IPS-NIHi11 (cell line): ENCODE measurements at regions not wholly inside any gene's neighbourhood (a gene's known extent, or its start where the extent isn't known, plus 50 kb on each side); places are given as distances from the start of the nearest gene placed in this dataset.
A peak's percentile ranks its signal among the peaks of the same experiment; 100 is the strongest.
"Not testable (repeated sequence)": the region's sequence is repeated elsewhere in the genome, so short reads cannot be mapped to it uniquely, and the experiment has no call there.

Experiments used
- DNase-seq: peaks from one replicate; pipeline ENCODE4 v3.0.0; 2012; ENCODE audit warnings: mixed read lengths, low spot score

- DNase-seq = no peak
Observed at GRCh38 chr18:73544032-73544431, 603.6 kb downstream of the FBXO15 start.

- DNase-seq = no peak
Observed at GRCh38 chr18:73535990-73536389, 611.6 kb downstream of the FBXO15 start.

- no peak for DNase-seq
Observed at GRCh38 chr18:73535189-73535588, 612.4 kb downstream of the FBXO15 start.

GRCh38 chr18:73531601-73532000 is 616.0 kb downstream of the FBXO15 start:
- DNase-seq = no peak

GRCh38 chr18:73528066-73528465 is 619.6 kb downstream of the FBXO15 start:
- no peak for DNase-seq

- peak; percentile 37 for DNase-seq
Observed at GRCh38 chr18:73520229-73520628, 627.4 kb downstream of the FBXO15 start.

GRCh38 chr18:73516056-73516455 is 631.6 kb downstream of the FBXO15 start:
- DNase-seq = not testable (repeated sequence)

GRCh38 chr18:73514449-73514848 is 633.2 kb downstream of the FBXO15 start:
- no peak for DNase-seq

- no peak for DNase-seq
Observed at GRCh38 chr18:73511771-73512503, 635.7 kb downstream of the FBXO15 start.

- DNase-seq = no peak
Observed at GRCh38 chr18:73509460-73509859, 638.2 kb downstream of the FBXO15 start.

GRCh38 chr18:73503326-73503725 is 635.5 kb upstream of the NETO1 start:
- no peak for DNase-seq

- DNase-seq = no peak
Observed at GRCh38 chr18:73487966-73488365, 620.2 kb upstream of the NETO1 start.

- no peak for DNase-seq
Observed at GRCh38 chr18:73485166-73485565, 617.4 kb upstream of the NETO1 start.

GRCh38 chr18:73482901-73483300 is 615.1 kb upstream of the NETO1 start:
- DNase-seq = no peak

GRCh38 chr18:73479477-73479876 is 611.7 kb upstream of the NETO1 start:
- no peak for DNase-seq

- DNase-seq = no peak
Observed at GRCh38 chr18:73478191-73478590, 610.4 kb upstream of the NETO1 start.

- no peak for DNase-seq
Observed at GRCh38 chr18:73476031-73476430, 608.2 kb upstream of the NETO1 start.

- no peak for DNase-seq
Observed at GRCh38 chr18:73462092-73462491, 594.3 kb upstream of the NETO1 start.

GRCh38 chr18:73461780-73462059 is 593.9 kb upstream of the NETO1 start:
- no peak for DNase-seq

GRCh38 chr18:73461038-73461779 is 593.4 kb upstream of the NETO1 start:
- DNase-seq = no peak

GRCh38 chr18:73458186-73458964 is 590.6 kb upstream of the NETO1 start:
- DNase-seq = no peak

GRCh38 chr18:73456643-73457042 is 588.9 kb upstream of the NETO1 start:
- no peak for DNase-seq

- DNase-seq = no peak
Observed at GRCh38 chr18:73452866-73453265, 585.1 kb upstream of the NETO1 start.
